Right ventricle myocardium superior (tissue), 1 donor: ENCODE measurements at regions not wholly inside any gene's neighbourhood (a gene's known extent, or its start where the extent isn't known, plus 50 kb on each side); places are given as distances from the start of the nearest gene placed in this dataset.

Experiments
- ATAC-seq: fragments of 200-7000 bp; cut with Tn5 transposase; one replicate; pipeline ENCODE4 v1.9.1; 2020; ENCODE audit warnings: mild to moderate bottlenecking; ENCODE audit not compliant: poor library complexity
- DNase-seq: peaks from one replicate; pipeline ENCODE4 v3.0.0-alpha.2; 2020
- intact Hi-C: fragments of 100-400 bp; cut with DNase I; formaldehyde crosslinking; loops from one replicate; pipeline ENCODE4 v1.11.2; 2022
- donor health status: DM: no; HTN: yes; CAD: no; lungs with severe emphysema.

DNA sequence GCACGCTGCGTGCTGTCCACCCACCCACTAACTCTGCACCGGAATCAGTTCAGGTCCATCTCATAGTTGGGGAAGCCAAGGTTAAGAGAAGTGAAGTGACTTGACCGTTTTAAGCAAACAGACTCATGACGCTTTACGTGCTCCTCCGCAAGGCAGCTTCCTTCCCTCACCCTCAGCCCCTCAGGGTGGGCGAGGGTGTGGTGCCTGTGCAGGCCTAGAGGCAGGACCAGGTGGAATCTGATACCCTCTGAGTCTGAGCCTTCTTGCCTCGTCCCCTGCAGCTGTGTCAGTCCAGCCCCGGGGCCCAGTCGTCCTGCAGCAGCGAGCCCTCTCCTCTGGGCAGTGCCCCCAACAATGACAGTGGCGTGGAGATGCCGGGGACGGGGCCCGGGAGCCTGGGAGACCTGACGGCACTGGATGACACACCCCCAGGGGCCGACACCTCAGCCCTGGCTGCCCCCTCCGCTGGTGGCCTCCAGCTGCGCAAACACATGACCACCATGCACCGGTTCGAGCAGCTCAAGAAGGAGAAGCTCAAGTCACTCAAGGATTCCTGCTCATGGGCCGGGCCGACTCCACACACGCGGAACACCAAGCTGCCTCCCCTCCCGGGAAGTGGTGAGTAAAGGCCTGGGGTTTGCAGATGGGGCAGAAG is 250.5 kb downstream of the GLI2 start:
- intact Hi-C loops, result no loop called here
- ATAC-seq (no peak), DNase-seq (no peak)

DNA sequence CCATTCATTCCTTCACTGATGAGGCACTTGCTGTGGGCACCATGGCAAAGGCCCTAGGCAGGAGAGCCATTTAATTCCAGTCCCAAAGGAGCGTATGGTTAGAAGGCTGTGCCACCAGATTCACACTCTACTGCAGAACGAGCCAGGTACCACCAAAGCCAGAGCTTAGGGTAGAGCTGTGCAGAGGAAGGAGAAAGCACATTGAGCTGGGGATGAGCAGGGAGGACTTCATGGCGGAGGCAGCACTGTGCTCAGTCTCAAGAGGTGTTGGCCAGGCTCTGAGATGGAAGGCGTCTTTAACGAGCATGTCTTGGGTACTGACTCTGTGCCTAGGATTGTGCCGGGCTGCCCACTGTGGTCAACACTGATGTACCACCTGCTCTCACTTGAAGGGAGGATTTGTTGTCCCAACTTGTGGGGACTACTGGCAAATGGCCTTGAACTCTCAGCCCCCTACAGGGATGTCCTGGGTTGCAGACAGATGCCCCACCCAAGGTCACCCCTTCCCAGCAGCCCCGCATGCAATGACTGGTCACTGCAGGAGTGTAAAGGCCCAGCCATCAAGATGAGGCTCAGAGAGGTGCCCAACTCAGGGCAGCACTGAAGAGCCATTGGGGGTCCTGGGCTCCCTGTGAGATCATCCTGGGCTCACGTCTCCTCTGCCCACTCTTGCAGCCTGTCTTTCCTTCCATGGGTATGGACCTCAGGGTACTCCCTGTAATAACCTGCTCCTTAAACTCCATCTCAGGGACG is 251.4 kb downstream of the GLI2 start:
- intact Hi-C loops, result no loop called here
- ATAC-seq, result no peak
- DNase-seq, result no peak

DNA sequence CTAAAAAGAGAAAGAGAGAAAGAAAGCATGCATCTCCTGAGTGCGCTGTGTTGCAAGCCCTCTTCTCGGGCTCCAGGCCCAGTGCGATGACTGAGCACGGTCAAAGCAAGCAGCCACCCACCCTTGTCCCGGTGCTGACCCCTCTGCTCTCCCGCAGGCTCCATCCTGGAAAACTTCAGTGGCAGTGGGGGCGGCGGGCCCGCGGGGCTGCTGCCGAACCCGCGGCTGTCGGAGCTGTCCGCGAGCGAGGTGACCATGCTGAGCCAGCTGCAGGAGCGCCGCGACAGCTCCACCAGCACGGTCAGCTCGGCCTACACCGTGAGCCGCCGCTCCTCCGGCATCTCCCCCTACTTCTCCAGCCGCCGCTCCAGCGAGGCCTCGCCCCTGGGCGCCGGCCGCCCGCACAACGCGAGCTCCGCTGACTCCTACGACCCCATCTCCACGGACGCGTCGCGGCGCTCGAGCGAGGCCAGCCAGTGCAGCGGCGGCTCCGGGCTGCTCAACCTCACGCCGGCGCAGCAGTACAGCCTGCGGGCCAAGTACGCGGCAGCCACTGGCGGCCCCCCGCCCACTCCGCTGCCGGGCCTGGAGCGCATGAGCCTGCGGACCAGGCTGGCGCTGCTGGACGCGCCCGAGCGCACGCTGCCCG is 252.5 kb downstream of the GLI2 start:
- ATAC-seq (no peak), DNase-seq (no peak)
- intact Hi-C loops, result no loop called here

DNA sequence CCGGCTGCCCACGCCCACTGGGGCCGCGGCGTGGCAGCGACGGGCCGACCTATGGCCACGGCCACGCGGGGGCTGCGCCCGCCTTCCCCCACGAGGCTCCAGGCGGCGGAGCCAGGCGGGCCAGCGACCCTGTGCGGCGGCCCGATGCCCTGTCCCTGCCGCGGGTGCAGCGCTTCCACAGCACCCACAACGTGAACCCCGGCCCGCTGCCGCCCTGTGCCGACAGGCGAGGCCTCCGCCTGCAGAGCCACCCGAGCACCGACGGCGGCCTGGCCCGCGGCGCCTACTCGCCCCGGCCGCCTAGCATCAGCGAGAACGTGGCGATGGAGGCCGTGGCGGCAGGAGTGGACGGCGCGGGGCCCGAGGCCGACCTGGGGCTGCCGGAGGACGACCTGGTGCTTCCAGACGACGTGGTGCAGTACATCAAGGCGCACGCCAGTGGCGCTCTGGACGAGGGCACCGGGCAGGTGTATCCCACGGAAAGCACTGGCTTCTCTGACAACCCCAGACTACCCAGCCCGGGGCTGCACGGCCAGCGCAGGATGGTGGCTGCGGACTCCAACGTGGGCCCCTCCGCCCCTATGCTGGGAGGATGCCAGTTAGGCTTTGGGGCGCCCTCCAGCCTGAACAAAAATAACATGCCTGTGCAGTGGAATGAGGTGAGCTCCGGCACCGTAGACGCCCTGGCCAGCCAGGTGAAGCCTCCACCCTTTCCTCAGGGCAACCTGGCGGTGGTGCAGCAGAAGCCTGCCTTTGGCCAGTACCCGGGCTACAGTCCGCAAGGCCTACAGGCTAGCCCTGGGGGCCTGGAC is 253.2 kb downstream of the GLI2 start:
- DNase-seq (no peak), ATAC-seq (no peak)
- intact Hi-C loops, result no loop called here

DNA sequence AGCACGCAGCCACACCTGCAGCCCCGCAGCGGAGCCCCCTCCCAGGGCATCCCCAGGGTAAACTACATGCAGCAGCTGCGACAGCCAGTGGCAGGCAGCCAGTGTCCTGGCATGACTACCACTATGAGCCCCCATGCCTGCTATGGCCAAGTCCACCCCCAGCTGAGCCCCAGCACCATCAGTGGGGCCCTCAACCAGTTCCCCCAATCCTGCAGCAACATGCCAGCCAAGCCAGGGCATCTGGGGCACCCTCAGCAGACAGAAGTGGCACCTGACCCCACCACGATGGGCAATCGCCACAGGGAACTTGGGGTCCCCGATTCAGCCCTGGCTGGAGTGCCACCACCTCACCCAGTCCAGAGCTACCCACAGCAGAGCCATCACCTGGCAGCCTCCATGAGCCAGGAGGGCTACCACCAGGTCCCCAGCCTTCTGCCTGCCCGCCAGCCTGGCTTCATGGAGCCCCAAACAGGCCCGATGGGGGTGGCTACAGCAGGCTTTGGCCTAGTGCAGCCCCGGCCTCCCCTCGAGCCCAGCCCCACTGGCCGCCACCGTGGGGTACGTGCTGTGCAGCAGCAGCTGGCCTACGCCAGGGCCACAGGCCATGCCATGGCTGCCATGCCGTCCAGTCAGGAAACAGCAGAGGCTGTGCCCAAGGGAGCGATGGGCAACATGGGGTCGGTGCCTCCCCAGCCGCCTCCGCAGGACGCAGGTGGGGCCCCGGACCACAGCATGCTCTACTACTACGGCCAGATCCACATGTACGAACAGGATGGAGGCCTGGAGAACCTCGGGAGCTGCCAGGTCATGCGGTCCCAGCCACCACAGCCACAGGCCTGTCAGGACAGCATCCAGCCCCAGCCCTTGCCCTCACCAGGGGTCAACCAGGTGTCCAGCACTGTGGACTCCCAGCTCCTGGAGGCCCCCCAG is 254.1 kb downstream of the GLI2 start:
- DNase-seq (no peak), ATAC-seq (no peak)
- intact Hi-C loops, result no loop called here

DNA sequence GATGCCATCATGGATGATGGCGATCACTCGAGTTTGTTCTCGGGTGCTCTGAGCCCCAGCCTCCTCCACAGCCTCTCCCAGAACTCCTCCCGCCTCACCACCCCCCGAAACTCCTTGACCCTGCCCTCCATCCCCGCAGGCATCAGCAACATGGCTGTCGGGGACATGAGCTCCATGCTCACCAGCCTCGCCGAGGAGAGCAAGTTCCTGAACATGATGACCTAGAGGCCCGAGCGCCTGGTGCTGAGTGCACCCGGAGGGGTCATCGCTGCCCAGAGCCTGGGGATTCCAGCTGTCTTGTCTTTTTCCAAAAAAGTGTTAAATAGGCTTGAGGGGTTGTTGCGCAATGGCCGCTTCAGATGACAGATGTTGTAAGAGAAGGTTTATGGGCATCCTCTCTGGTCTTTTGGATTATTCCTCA is 254.8 kb downstream of the GLI2 start:
- DNase-seq, result no peak
- intact Hi-C loops, result no loop called here
- ATAC-seq, result no peak

DNA sequence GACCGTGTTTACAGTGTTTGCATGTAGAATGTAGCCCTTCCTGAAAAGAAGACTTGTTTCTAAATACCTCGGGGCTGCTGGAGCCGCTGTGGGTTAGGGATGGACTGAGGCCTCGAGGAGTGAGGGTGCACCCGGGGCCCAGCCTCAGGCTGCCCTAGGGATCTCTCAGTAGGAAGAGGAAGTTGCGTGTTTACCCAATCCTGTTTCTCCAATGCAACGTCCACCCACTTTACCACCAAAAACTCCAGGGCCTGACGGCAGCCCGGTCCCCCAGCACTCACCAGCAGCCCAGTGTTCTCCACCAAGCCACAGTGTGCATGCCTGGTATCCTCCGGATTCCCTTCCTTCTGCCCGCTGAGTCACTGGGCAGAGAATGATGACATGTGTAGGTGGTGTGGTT is 255.8 kb downstream of the GLI2 start:
- ATAC-seq (no peak), DNase-seq (no peak)
- intact Hi-C loops, result no loop called here

DNA sequence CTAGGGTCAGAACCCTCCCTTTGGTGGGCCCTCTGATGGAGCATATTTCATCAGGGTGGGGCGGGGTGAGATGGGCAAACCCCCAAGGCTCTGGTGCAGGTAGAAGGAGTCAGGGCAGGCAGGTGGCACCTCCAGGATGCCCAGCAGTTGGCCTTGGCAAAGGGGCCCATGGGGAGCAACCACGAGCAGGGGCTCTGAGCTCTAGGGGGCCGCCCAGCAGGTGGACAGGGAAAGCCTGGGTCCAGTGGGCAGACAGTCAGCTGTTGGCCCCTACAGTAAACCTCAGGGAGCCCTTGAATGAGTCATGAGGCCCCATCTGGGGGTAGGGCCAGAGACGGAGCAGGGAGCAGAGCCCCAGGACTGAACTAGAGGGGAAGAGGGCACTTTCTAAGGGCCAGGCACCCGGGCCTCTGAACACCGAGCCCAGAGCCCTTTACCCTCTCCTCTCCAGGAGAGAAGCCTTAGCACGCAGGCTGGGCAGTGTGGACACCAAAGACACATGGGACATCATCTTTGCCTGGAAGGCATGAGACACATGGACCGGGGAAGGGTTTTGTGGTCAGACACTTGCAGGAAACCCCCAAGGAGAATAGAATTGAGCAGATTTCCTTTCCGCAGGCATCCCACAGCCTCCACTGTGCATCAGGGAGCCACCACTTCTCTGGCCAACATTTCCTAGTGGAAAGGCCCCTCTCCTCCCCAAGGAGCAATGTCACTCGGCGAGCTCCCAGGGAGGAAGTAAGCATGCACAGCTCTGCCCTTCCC is 257.3 kb downstream of the GLI2 start:
- ATAC-seq (no peak), DNase-seq (no peak)
- intact Hi-C loops, result no loop called here

DNA sequence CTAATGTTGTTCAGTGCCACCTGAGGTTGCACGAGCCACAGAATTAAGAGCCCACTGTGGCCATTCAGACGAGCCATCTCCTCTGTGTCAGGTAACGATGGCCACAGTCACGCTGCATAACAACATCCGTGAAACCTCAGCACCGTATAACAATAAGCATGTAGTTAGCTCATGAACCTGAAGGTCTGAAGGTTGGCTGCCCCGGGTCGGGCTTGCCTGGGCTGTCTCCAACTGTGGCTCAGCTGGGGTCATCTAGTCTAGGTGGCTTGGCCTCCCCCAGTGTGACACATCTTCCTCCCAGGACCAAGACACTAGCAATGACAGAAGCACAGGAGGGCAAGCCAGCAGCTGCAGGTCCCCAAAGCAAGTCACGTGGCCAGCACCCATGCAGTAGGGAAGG is 258.0 kb downstream of the GLI2 start:
- no peak for DNase-seq
- intact Hi-C loops, result no loop called here
- no peak for ATAC-seq

DNA sequence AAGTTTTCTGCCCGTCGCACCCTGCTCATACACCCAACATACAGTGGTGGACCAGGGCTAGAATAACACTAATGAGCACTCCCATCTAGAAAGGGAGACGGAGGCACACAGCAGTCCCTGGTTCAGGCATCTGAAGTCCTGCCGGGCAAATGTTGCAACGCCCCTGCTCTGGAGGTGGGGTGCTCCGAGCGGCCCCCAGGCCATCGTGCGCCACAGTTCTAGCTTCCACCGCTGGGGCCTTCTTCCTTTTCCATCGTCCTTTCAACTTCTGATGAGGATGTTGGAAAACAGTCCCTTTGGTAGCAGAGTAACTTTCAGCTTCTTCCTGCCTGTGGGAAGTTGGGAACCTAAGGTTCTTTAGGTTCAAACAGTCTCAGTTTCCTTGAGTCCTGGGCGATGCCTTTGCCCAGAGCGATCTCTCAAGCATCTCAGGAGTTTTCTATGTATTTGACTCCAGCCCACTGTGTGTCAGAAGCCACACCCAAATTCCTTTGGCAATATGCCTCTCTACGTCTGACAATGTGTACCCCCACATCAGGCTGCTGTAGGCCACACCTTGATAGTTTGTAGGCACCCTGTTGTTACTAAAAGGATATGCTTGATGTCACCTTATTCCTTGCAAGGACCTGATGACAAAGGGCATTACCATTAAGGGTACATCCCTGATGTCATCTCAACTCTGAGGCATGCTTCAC is 258.8 kb downstream of the GLI2 start:
- DNase-seq, result no peak
- intact Hi-C loops, result no loop called here
- no peak for ATAC-seq

DNA sequence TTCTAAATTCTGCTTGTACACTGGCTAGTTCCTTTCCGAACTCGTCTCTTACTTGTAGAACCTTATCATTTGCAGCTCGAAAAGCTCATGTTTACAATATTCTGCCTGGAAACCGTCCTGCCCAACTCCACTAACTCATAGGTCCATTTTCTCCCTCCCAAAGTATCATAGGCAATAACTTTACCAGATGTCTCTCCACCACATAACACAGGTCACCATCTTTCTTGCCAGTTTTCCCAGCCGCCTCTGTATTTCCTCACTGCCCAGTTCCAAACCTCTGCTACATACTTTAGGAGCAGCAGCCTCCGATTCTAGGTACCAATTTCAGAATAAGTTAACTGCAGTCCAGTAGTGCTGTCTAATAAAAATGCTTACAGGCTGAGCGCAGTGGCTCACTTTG is 259.5 kb downstream of the GLI2 start:
- DNase-seq, result no peak
- ATAC-seq, result no peak
- intact Hi-C loops, result no loop called here

DNA sequence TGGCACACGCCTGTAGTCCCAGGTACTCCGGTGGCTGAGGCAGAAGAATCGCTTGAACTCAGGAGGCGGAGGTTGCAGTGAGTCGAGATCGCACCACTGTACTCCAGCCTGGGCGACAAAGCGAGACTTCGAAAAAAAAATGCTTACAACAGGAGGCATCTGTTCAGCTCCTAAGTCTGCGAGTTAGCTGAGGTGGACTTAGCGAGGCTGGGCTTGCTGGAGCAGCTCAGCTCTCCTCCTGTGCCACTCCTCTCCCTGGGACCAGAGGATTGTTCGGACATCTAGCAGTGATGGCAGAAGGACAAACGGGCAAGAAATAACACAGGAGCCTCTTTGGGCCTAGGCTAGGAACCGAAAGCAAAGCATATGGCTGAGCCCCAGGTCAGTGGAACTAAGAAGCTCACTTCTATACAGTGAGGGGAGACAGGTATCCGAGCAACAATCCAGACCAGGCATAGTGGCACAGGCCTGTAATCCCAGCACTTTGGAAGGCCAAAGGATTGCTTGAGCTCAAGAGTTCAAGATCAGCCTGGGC is 260.1 kb downstream of the GLI2 start:
- no peak for ATAC-seq
- no peak for DNase-seq
- intact Hi-C loops, result no loop called here

DNA sequence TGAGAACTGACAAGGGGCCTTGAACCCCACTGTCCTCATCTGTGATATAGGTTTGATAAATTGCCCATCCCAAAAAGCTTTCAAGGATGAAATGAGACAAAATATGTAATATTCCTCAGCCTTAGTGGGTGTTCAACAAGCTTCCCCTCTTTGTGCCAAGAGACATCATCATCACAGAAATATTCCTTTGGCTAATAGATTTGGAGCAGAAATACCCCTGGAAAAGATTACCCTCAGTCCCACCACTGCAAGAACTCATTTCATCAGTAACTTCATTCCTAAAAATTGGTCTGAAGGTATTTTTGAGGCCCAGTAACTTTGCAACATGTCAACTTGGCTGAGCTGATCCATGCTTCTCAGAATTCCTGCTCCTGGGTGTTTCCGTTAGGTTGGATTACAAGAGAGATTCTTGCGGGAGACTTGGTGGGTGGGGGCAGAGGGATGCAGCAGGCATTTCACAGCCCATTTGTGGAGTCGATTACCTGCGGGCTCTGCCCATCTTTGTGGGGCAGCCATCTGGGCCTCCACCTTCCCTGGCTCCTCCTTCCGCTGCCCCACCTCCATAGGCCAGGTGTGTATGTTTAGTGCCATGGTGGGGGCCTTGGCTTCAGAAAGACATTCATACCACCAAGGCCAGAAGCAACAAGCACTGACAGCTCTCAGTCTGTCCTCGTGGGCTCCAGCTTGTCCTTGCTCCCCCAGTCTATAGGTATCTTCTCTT is 263.9 kb downstream of the GLI2 start:
- ATAC-seq (no peak), DNase-seq (no peak)
- intact Hi-C loops, result no loop called here

DNA sequence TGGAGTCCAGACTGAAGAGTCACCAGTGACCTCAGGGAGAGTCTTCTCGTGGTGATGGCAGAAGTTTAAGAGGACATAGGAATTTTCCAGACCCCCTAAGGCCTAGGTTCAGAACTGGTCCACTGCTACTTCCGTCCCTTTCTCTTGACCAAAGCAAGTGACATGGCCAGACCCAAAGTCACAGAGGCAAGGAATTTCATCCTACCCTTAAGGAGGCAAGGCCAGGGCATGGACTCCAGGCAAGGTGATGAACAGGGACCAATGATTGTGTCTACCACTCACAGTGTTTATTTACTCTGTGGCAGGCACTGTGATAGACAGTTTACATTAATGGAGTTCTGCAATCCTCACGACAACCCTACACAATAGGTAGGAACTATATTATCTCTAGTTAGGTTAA is 265.1 kb downstream of the GLI2 start:
- ATAC-seq (no peak), DNase-seq (no peak)
- intact Hi-C loops, result no loop called here

DNA sequence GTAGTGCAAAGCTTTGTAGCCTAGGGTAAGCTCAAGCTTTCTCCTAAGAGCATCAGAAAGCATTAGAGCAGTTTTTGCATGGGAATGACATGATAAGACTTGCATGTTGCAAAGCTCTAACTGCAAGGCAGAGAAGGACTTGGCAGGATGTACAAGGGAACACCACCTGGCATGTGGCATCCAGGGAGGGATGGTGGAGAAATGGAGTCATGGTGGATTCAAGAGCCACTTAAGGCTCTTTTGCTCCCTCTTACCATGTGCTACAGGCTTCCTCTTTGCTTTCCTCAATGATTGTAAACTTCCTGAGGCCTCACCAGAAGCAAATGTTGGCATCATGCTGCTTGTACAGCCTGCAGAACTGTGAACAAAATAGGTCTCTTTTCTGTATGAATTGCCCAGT is 266.0 kb downstream of the GLI2 start:
- intact Hi-C loops, result no loop called here
- DNase-seq, result no peak
- no peak for ATAC-seq

DNA sequence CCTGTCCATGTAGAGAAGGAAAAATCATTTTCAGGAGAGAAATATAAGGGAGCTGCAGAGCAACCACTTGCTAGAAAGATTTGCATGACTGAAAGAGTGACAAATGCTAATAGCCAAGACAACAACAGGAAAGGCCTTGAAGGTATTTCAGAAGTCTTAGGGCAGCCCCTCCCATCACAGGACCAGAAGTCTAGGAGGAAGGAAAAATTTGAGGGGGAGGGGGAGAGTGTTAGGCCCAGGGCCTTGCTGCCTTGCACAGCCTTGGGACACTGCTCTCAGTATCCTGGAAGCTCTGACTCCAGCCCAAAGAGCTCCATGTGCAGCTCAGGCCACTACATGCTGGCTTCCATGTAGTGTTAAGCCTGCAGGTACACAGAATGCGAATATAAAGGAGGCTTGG is 266.9 kb downstream of the GLI2 start:
- ATAC-seq, result no peak
- DNase-seq, result no peak
- intact Hi-C loops, result no loop called here
